ENCODE measurements at regions not wholly inside any gene's neighbourhood (a gene's known extent, or its start where the extent isn't known, plus 50 kb on each side); places are given as distances from the start of the nearest gene placed in this dataset.

GRCh38 chr2:21501376-21502027 lies 377.7 kb downstream of the TDRD15 start:
- no peak for TF ChIP-seq POLR2A (IDR thresholded peaks at IDR 0.05)
- TF ChIP-seq CTCF (IDR thresholded peaks at IDR 0.05): no peak
- TF ChIP-seq POLR2AphosphoS5 (IDR thresholded peaks at IDR 0.05): no peak
